Body of pancreas (tissue), 4 donors: ENCODE measurements at regions not wholly inside any gene's neighbourhood (a gene's known extent, or its start where the extent isn't known, plus 50 kb on each side); places are given as distances from the start of the nearest gene placed in this dataset.

ENCODE experiments used
- POLR2A ChIP-seq, 3 donors: fragments of 450-650 bp; IDR thresholded peaks; one replicate each; pipeline ENCODE4 v1.6.1; 2016; ENCODE audit warnings: antibody characterized with exemption in 3 of 3, mild to moderate bottlenecking in 2 of 3
- TF ChIP-seq, protein P1 (sequence below), 7 experiments: fragments of 450-650 bp in 4 of 7; fragments of 200-600 bp in 3 of 7; sonication (generic) in 3 of 7; IDR thresholded peaks; one replicate each; pipeline ENCODE4 v1.5.1; 2016 to 2019; ENCODE audit warnings: antibody characterized with exemption in 7 of 7

DNA sequence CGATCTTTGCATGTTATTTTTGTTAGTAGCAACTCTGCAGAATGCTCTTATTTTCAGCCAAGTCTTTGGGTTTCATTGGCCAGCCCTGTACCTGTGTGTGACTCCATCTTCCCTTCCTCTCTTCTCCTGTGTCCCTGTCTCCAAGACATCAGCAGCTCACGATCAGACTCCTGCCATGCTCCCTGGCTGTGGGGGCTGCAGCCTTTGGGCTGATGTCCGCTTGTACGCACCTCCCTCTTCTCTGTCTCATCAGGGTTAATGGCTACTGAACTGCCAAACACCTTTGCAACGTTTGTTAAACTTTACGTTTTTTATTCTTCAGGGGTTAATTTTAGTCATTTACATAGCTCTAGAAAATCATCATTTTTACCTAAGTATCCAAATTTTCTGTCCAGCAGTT lies 103.5 kb upstream of the RET start:
- TF ChIP-seq POLR2A (IDR thresholded peaks at IDR 0.05) = no peak
- TF ChIP-seq, protein P1, sequence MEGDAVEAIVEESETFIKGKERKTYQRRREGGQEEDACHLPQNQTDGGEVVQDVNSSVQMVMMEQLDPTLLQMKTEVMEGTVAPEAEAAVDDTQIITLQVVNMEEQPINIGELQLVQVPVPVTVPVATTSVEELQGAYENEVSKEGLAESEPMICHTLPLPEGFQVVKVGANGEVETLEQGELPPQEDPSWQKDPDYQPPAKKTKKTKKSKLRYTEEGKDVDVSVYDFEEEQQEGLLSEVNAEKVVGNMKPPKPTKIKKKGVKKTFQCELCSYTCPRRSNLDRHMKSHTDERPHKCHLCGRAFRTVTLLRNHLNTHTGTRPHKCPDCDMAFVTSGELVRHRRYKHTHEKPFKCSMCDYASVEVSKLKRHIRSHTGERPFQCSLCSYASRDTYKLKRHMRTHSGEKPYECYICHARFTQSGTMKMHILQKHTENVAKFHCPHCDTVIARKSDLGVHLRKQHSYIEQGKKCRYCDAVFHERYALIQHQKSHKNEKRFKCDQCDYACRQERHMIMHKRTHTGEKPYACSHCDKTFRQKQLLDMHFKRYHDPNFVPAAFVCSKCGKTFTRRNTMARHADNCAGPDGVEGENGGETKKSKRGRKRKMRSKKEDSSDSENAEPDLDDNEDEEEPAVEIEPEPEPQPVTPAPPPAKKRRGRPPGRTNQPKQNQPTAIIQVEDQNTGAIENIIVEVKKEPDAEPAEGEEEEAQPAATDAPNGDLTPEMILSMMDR (IDR thresholded peaks at IDR 0.05) = no peak
